H9 (cell line): ENCODE measurements at regions not wholly inside any gene's neighbourhood (a gene's known extent, or its start where the extent isn't known, plus 50 kb on each side); places are given as distances from the start of the nearest gene placed in this dataset.

Experiments used
- DNase-seq: peaks from one replicate; pipeline ENCODE4 v3.0.0-alpha.2; 2017
- H2AFZ ChIP-seq: one replicate; pipeline ENCODE4 v1.6.1; 2013; ENCODE audit warnings: mild to moderate bottlenecking, low read length, control low read depth, moderate library complexity
- H2AK5ac ChIP-seq: 2 replicates; pipeline ENCODE4 v1.6.1; 2013; ENCODE audit warnings: low read length, control low read depth, mixed read lengths; ENCODE audit not compliant: insufficient read length
- H2BK120ac ChIP-seq: one replicate; pipeline ENCODE4 v1.6.1; 2013; ENCODE audit warnings: low read depth, mild to moderate bottlenecking, low read length, control low read depth, inconsistent platforms; ENCODE audit not compliant: poor library complexity, severe bottlenecking
- H2BK12ac ChIP-seq: 2 replicates; pipeline ENCODE4 v1.6.1; 2013; ENCODE audit warnings: low read length, control low read depth, mixed read lengths, low read depth; ENCODE audit not compliant: insufficient read length
- H2BK15ac ChIP-seq: 2 replicates; pipeline ENCODE4 v1.6.1; 2013; ENCODE audit warnings: low read depth, low read length, control low read depth
- H2BK20ac ChIP-seq: one replicate; pipeline ENCODE4 v1.6.1; 2013; ENCODE audit warnings: low read depth, mild to moderate bottlenecking, low read length, control low read depth, inconsistent platforms; ENCODE audit not compliant: poor library complexity, severe bottlenecking
- H2BK5ac ChIP-seq: 2 replicates; pipeline ENCODE4 v1.6.1; 2013; ENCODE audit warnings: low read length, control low read depth, mixed read lengths; ENCODE audit not compliant: insufficient read length
- H3K14ac ChIP-seq: 2 replicates; pipeline ENCODE4 v1.6.1; 2013; ENCODE audit warnings: low read length, control low read depth; ENCODE audit not compliant: insufficient read depth
- H3K18ac ChIP-seq: 2 replicates; pipeline ENCODE4 v1.6.1; 2013; ENCODE audit warnings: low read depth, mild to moderate bottlenecking, mixed read lengths, low read length, control low read depth; ENCODE audit not compliant: insufficient read length
- H3K23ac ChIP-seq: 2 replicates; pipeline ENCODE4 v1.6.1; 2013; ENCODE audit warnings: low read length, control low read depth, mixed read lengths, low read depth; ENCODE audit not compliant: insufficient read length
- H3K23me2 ChIP-seq: 2 replicates; pipeline ENCODE4 v1.6.1; 2013; ENCODE audit warnings: low read depth, mild to moderate bottlenecking, mixed read lengths, low read length, control low read depth; ENCODE audit not compliant: insufficient read length, poor library complexity, severe bottlenecking
- H3K27ac ChIP-seq: 2 replicates; pipeline ENCODE4 v1.5.1; 2013; ENCODE audit warnings: low read length, control low read depth, mixed read lengths, low read depth; ENCODE audit not compliant: insufficient read length
- H3K27me3 ChIP-seq: 2 replicates; pipeline ENCODE4 v1.6.1; 2013; ENCODE audit warnings: low read length, control low read depth, inconsistent platforms; ENCODE audit not compliant: insufficient read depth
- H3K4ac ChIP-seq: 2 replicates; pipeline ENCODE4 v1.6.1; 2013; ENCODE audit warnings: low read depth, mild to moderate bottlenecking, control low read depth, inconsistent platforms, low read length, moderate library complexity
- H3K4me1 ChIP-seq: 2 replicates; pipeline ENCODE4 v1.6.1; 2013; ENCODE audit warnings: low read length, control low read depth, inconsistent platforms; ENCODE audit not compliant: insufficient read depth
- H3K4me2 ChIP-seq: 2 replicates; pipeline ENCODE4 v1.6.1; 2013; ENCODE audit warnings: low read length, control low read depth, mixed read lengths; ENCODE audit not compliant: insufficient read length, insufficient read depth
- H3K56ac ChIP-seq: 2 replicates; pipeline ENCODE4 v1.6.1; 2013; ENCODE audit warnings: low read depth, mild to moderate bottlenecking, mixed read lengths, low read length, control low read depth; ENCODE audit not compliant: insufficient read length
- H3K79me1 ChIP-seq: 2 replicates; pipeline ENCODE4 v1.6.1; 2013; ENCODE audit warnings: low read depth, mild to moderate bottlenecking, moderate library complexity, low read length, control low read depth, inconsistent platforms; ENCODE audit not compliant: insufficient read depth, poor library complexity, severe bottlenecking
- H3K79me2 ChIP-seq: 2 replicates; pipeline ENCODE4 v1.6.1; 2013; ENCODE audit warnings: low read length, control low read depth, inconsistent platforms; ENCODE audit not compliant: insufficient read depth
- H3K9ac ChIP-seq: 2 replicates; pipeline ENCODE4 v1.6.1; 2013; ENCODE audit warnings: low read length, control low read depth, mixed read lengths; ENCODE audit not compliant: insufficient read length; ENCODE audit errors: extremely low read depth
- H3K9me3 ChIP-seq: one replicate; pipeline ENCODE4 v1.6.1; 2013; ENCODE audit warnings: low read depth, low read length, inconsistent platforms; ENCODE audit not compliant: control insufficient read depth
- H3T11ph ChIP-seq: one replicate; pipeline ENCODE4 v1.6.1; 2013; ENCODE audit warnings: mild to moderate bottlenecking, low read length, control low read depth, inconsistent platforms
- H4K20me1 ChIP-seq: one replicate; pipeline ENCODE4 v1.6.1; 2013; ENCODE audit not compliant: control insufficient read depth, insufficient read length, insufficient read depth
- H4K5ac ChIP-seq: 2 replicates; pipeline ENCODE4 v1.6.1; 2013; ENCODE audit warnings: low read depth, mild to moderate bottlenecking, mixed read lengths, low read length, control low read depth; ENCODE audit not compliant: insufficient read length
- H4K8ac ChIP-seq: replicated peaks from 2 replicates; pipeline ENCODE4 v1.6.1; 2013; ENCODE audit warnings: low read length, control low read depth, mixed read lengths, low read depth; ENCODE audit not compliant: insufficient read length
- H4K91ac ChIP-seq: 2 replicates; pipeline ENCODE4 v1.6.1; 2013; ENCODE audit warnings: low read depth, mild to moderate bottlenecking, moderate library complexity, mixed read lengths, low read length, control low read depth; ENCODE audit not compliant: insufficient read length
- H3K27ac Mint-ChIP-seq, 3 experiments: 2 replicates in 2 of 3; 3 replicates in 1 of 3; pipeline ENCODE4 v1.8.0; 2020 to 2021; ENCODE audit warnings: mixed read lengths in 3 of 3, mild to moderate bottlenecking in 1 of 3, moderate library complexity in 1 of 3
- H3K27me3 Mint-ChIP-seq: 2 replicates; pipeline ENCODE4 v1.8.0; 2021; ENCODE audit warnings: low read depth, mild to moderate bottlenecking, moderate library complexity, mixed read lengths
- H3K36me3 Mint-ChIP-seq, 3 experiments: 2 replicates in 2 of 3; 3 replicates in 1 of 3; pipeline ENCODE4 v1.8.0; 2020 to 2021; ENCODE audit warnings: low read depth in 3 of 3, mixed read lengths in 3 of 3; ENCODE audit not compliant: insufficient read depth in 1 of 3
- H3K4me1 Mint-ChIP-seq, 2 experiments: 2 replicates each; pipeline ENCODE4 v1.8.0; 2020; ENCODE audit warnings: mixed read lengths in 2 of 2
- H3K4me3 Mint-ChIP-seq, 2 experiments: 2 replicates in 1 of 2; 3 replicates in 1 of 2; pipeline ENCODE4 v1.8.0; 2020 to 2021; ENCODE audit warnings: mild to moderate bottlenecking in 2 of 2, mixed read lengths in 2 of 2, moderate library complexity in 1 of 2
- H3K9me3 Mint-ChIP-seq, 2 experiments: 2 replicates in 1 of 2; 3 replicates in 1 of 2; pipeline ENCODE4 v1.8.0; 2020; ENCODE audit warnings: mild to moderate bottlenecking in 2 of 2, mixed read lengths in 2 of 2, moderate library complexity in 1 of 2
- CTCF ChIP-seq: fragments of 200-600 bp; sonication (generic); conservative IDR thresholded peaks from 3 replicates; pipeline ENCODE4 v1.8.0; 2021; ENCODE audit warnings: antibody characterized with exemption, mild to moderate bottlenecking
- WGBS: extraction: QIAGEN DNeasy Blood & Tissue Kit; methylation state at CpG from one replicate; pipeline ENCODE4 v1.1.7; 2013; ENCODE audit warnings: missing lambda C conversion rate, low lambda C conversion rate, mixed read lengths; ENCODE audit not compliant: insufficient read length; ENCODE audit errors: extremely low coverage; 5-methylcytosine and 5-hydroxymethylcytosine counted together

DNA sequence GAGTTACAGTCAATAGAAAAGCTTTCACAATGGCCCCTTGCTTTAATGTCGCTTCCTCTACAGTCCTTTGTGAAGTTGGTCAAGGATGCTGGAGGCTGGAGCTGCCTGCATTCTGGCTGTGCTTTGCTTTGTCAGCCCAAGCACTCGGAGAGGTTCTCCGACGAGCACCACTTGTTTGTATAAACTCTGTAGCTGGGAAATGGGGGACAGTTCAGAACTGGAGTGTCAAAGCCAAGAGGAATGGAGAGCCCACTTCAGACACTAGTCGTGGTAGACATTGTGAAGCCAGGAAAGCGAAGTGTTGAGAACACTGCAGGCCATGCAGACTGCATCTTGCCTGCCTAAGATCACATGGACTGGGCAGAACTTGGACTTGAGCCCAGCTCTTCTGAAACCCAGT, 330.3 kb downstream of the GADD45G start:
- H4K91ac ChIP-seq = no peak overlapping the region
- H2AFZ ChIP-seq = no peak overlapping the region
- H3K9me3 ChIP-seq = no peaks in the 10 kb centered on the region
- no peak overlapping the region for H2BK5ac ChIP-seq
- H3K79me2 ChIP-seq = no peaks in the 10 kb centered on the region
- DNase-seq = no peak
- no peaks in the 10 kb centered on the region for H3K4me1 ChIP-seq
- no peaks in the 10 kb centered on the region for H3K79me1 ChIP-seq
- H3K23me2 ChIP-seq = no peaks in the 10 kb centered on the region
- H3K4me2 ChIP-seq = no peak overlapping the region
- H3K4me3 Mint-ChIP-seq = no peak overlapping the region
- no CpG with 5 or more reads among the region's 6 CpGs for WGBS
- no peaks in the 10 kb centered on the region for H3K4me1 Mint-ChIP-seq
- peak overlapping the region in 1 of 3 experiments; percentile 40; a peak in 1 of 7 replicates for H3K27ac Mint-ChIP-seq
- no peak overlapping the region for H4K8ac ChIP-seq
- no peak overlapping the region for H2BK20ac ChIP-seq
- H3K18ac ChIP-seq = no peak overlapping the region
- TF ChIP-seq CTCF = no peak
- no peak overlapping the region for H3K23ac ChIP-seq
- no peaks in the 10 kb centered on the region for H3K9me3 Mint-ChIP-seq
- H3K27me3 ChIP-seq = no peaks in the 10 kb centered on the region
- no peaks in the 10 kb centered on the region for H3K36me3 Mint-ChIP-seq
- H3K27me3 Mint-ChIP-seq = peaks cover 13% of the 10 kb centered on the region
- no peak overlapping the region for H2BK12ac ChIP-seq
- H3K4ac ChIP-seq = no peak overlapping the region
- no peak overlapping the region for H3K56ac ChIP-seq
- H2BK120ac ChIP-seq = no peak overlapping the region
- H3K14ac ChIP-seq = no peak overlapping the region
- H2AK5ac ChIP-seq = no peak overlapping the region
- no peaks in the 10 kb centered on the region for H4K20me1 ChIP-seq
- no peak overlapping the region for H3K9ac ChIP-seq
- no peak overlapping the region for H2BK15ac ChIP-seq
- no peak overlapping the region for H4K5ac ChIP-seq
- H3K27ac ChIP-seq = no peak overlapping the region
- no peak overlapping the region for H3T11ph ChIP-seq
